ENCODE measurements at regions not wholly inside any gene's neighbourhood (a gene's known extent, or its start where the extent isn't known, plus 50 kb on each side); places are given as distances from the start of the nearest gene placed in this dataset.

DNA sequence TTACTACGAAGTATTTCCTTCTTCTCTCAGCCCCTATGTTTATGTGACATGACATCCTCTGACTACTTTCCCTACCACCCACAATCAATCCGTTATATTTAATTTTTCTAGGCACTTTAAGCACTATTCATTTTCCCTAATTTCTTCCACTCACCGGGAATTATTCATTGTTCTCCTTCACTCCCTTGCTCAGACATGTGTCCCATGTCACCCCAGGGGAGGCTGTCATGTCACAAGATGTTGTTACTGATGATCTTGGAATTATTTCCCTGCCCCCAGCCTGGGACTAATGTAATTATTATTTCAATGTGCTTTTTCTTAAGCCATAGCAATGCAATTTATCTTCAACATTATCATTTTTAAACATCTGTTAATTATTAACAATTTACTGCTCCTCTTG lies 317.2 kb downstream of the PHF14 start:
- no peak for DNase-seq (ENCODE audit: low read depth in 2 of 3, low spot score in 2 of 3)

- no peak for DNase-seq (ENCODE audit: low read depth in 2 of 3, low spot score in 2 of 3)
Observed at GRCh38 chr7:11294218-11294617, 320.5 kb downstream of the PHF14 start.

GRCh38 chr7:11294965-11295364 lies 321.3 kb downstream of the PHF14 start:
- no peak for DNase-seq (ENCODE audit: low read depth in 2 of 3, low spot score in 2 of 3)

GRCh38 chr7:11297126-11297625 lies 323.5 kb downstream of the PHF14 start:
- no peak for DNase-seq (ENCODE audit: low read depth in 2 of 3, low spot score in 2 of 3)

DNA sequence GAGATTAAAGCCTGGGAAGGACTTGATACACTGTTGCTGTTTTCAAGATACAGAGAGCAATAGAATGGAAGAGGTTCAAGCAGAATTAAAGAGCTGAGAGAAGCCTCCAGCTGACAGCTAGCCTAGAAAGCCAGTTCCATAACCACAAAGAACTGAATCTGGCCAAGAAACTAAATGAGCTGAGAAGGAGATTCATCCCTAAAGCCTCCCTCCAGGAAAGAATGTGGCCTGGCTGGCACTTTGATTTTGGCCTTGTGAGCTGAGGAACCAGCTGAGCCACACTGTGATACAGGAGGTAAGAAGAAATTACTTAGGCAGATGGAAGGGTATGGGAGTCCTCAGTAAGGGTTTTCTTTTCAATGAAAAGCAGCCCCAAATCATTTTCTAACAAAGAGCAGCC lies 324.1 kb downstream of the PHF14 start:
- no peak for DNase-seq (ENCODE audit: low read depth in 2 of 3, low spot score in 2 of 3)

- DNase-seq (ENCODE audit: low read depth in 2 of 3, low spot score in 2 of 3), result no peak
Observed at GRCh38 chr7:11298220-11298619, 324.5 kb downstream of the PHF14 start.

- no peak for DNase-seq (ENCODE audit: low read depth in 2 of 3, low spot score in 2 of 3)
Observed at GRCh38 chr7:11300241-11300640, 326.6 kb downstream of the PHF14 start.

DNA sequence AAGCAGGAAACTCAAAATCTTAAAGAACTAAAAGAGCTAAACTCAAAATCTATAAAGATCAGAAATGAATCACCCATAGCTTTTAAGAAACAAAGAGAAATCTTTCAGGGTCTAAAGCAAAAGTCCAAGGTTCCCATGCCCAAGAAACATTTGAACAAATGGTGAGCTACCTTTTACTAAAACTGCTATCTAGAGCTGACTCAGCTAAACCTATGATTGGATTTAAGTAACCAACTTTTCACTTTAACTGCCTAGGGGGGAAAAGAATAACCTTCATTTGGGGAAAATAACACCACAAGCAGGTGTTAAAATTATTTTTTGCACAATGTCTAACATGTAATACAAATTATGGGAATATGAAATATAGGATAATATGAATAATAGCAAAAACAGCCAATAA lies 328.4 kb downstream of the PHF14 start:
- DNase-seq (ENCODE audit: low read depth in 2 of 3, low spot score in 2 of 3), result no peak

DNA sequence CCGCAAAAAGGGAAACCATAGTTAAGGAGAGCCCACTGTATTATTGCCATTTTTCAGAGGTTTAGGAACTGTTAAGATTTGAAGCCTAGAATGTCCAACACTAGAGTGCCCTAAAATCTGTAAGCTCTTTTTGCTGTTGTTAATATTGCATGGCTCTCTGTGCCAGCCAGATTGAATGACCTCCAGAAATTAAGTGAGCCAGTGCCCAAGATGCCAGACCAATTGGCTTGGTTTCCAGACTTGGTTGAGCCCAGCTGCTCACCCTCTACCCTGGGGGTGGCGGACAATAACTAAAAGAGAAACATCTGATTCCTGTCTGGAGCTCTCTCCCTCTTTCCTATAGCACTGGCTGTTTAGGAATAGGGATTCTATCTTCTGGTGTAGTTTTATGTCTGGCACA lies 340.1 kb downstream of the PHF14 start:
- DNase-seq (ENCODE audit: low read depth in 2 of 3, low spot score in 2 of 3), result no peak

GRCh38 chr7:11315666-11316258 lies 342.1 kb downstream of the PHF14 start:
- DNase-seq (ENCODE audit: low read depth in 2 of 3, low spot score in 2 of 3), result no peak

DNA sequence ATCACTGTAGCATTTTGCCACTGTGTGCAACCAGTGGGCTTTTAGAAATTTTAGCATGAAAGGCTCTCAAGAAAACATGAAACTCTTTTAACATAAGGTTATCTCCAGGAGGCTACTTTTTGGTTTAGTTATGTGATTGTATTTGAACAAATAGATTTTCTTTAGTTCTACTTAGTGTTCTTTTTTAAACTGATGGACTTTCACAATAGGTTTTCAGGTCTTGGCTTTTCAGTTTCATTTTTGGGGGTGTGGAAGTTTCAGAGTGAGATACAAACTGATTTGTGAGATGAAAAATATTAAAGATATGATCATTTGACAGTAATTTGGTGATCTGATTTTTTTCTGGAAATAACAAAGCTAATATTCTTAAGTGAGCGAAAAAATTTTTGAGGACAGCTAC lies 344.1 kb downstream of the PHF14 start:
- no peak for DNase-seq (ENCODE audit: low read depth in 2 of 3, low spot score in 2 of 3)

DNA sequence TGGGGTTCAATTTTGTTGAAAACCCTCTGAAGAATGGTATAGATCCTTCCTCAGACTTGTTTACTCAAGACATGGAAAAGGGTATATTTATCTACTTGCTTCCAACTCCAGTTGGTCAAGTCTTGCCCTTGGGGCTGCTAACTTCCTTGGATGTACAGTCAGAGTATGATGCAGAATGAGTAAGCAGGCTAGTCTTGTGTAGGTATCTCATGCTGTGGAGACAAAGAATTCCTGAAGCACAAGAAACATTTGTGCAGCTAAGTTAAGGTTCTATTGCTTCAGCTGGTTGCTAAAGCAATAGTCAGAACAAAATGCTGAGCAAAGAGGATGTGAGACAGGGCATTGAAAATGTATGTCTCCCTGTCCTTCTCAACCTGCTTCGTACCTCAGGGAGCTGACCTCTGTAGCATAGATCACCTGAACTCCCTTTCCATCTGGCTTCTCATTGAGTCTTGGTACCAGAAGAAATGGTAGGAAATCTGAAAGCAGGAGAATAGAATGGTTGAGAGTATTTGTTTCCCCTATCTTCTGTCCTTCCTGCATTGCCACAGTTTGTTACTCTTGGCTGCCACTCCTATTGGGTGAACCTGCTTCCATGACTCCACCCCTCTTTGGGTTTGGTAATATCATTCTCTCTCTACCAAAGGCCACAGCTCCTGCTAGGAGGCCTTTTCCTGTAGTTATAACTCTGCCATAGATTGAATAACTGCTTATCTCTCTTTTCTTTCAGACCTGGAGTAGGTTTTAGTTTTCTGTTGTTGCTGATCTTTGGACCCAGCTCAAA lies 346.0 kb downstream of the PHF14 start:
- DNase-seq (ENCODE audit: low read depth in 2 of 3, low spot score in 2 of 3), result no peak
